Naive B cell (primary cell): ENCODE measurements at regions not wholly inside any gene's neighbourhood (a gene's known extent, or its start where the extent isn't known, plus 50 kb on each side); places are given as distances from the start of the nearest gene placed in this dataset.

Experiments
- ATAC-seq, 2 donors: fragments of 150-1000 bp; cut with Tn5 transposase; 2 replicates each; pipeline ENCODE4 v1.10.0; 2021; ENCODE audit warnings: low read depth in 2 of 2, mild to moderate bottlenecking in 2 of 2, moderate library complexity in 2 of 2
- DNase-seq: peaks from one replicate; pipeline ENCODE4 v3.0.0; 2022
- H3K27ac Mint-ChIP-seq, 6 donors: one replicate each; pipeline ENCODE4 v1.8.0; 2020 to 2022; ENCODE audit warnings: mild to moderate bottlenecking in 6 of 6, mixed read lengths in 6 of 6, moderate library complexity in 5 of 6, inconsistent platforms in 2 of 6
- H3K27me3 Mint-ChIP-seq, 3 donors: one replicate each; pipeline ENCODE4 v1.8.0; 2021 to 2022; ENCODE audit warnings: mixed read lengths in 3 of 3, mild to moderate bottlenecking in 1 of 3
- H3K36me3 Mint-ChIP-seq, 2 donors: one replicate each; pipeline ENCODE4 v1.8.0; 2020 to 2022; ENCODE audit warnings: mixed read lengths in 2 of 2, inconsistent platforms in 1 of 2, mild to moderate bottlenecking in 1 of 2
- H3K4me1 Mint-ChIP-seq, 3 donors: one replicate each; pipeline ENCODE4 v1.8.0; 2020 to 2022; ENCODE audit warnings: mixed read lengths in 3 of 3, inconsistent platforms in 1 of 3, mild to moderate bottlenecking in 1 of 3, moderate library complexity in 1 of 3
- H3K4me3 Mint-ChIP-seq, 8 donors: one replicate each; pipeline ENCODE4 v1.8.0; 2020 to 2022; ENCODE audit warnings: mild to moderate bottlenecking in 8 of 8, mixed read lengths in 8 of 8, moderate library complexity in 8 of 8, inconsistent platforms in 2 of 8
- H3K9me3 Mint-ChIP-seq, 7 donors: one replicate each; pipeline ENCODE4 v1.8.0; 2020 to 2022; ENCODE audit warnings: mixed read lengths in 7 of 7, mild to moderate bottlenecking in 5 of 7, inconsistent platforms in 2 of 7, moderate library complexity in 1 of 7

GRCh38 chr6:67643281-67643680 lies 991.8 kb upstream of the ADGRB3 start:
- Mint-ChIP-seq H3K9me3 (peaks cover 0 to 4% (median 0%) of the 10 kb centered on the region in 7 donors), H3K27me3 (no peaks in the 10 kb centered on the region), H3K4me1 (no peaks in the 10 kb centered on the region), H3K4me3 (no peak overlapping the region), H3K36me3 (no peaks in the 10 kb centered on the region), H3K27ac (no peak overlapping the region)
- no peak for ATAC-seq
- no peak for DNase-seq

DNA sequence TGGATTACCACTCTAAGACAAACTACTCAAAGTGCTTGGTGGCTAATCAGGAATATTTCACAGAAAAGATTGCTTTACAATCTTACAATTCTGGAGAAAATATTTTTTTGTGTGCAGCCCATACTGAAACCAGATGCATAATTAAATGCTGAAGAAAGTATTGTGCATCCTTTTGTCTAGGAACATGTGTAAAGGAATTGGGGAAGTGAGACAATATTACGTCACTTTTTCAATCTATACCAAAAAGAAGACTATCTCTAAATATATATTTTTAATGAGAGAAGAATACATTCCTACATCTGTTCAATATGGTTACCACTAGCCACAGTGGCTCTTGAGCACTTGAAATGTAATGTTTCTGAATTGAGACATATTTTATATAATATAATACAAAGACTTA lies 992.5 kb upstream of the ADGRB3 start:
- no peaks in the 10 kb centered on the region for H3K36me3 Mint-ChIP-seq

GRCh38 chr6:67640484-67640883 lies 994.6 kb upstream of the ADGRB3 start:
- ATAC-seq (no peak), DNase-seq (no peak)
- Mint-ChIP-seq H3K36me3 (no peaks in the 10 kb centered on the region), H3K9me3 (peaks cover 0 to 4% (median 0%) of the 10 kb centered on the region in 7 donors), H3K27ac (no peak overlapping the region), H3K4me1 (no peaks in the 10 kb centered on the region), H3K27me3 (no peaks in the 10 kb centered on the region), H3K4me3 (no peak overlapping the region)

More for the DNA sequence above, 992.5 kb upstream of the ADGRB3 start:
- DNase-seq (no peak), ATAC-seq (no peak)
- no peak overlapping the region for H3K27ac Mint-ChIP-seq
- H3K27me3 Mint-ChIP-seq = no peaks in the 10 kb centered on the region
- H3K9me3 Mint-ChIP-seq = peaks cover 0 to 4% (median 0%) of the 10 kb centered on the region in 7 donors
- no peaks in the 10 kb centered on the region for H3K4me1 Mint-ChIP-seq
- H3K4me3 Mint-ChIP-seq = no peak overlapping the region

- H3K36me3 Mint-ChIP-seq = no peaks in the 10 kb centered on the region
- H3K27me3 Mint-ChIP-seq = no peaks in the 10 kb centered on the region
- no peak overlapping the region for H3K27ac Mint-ChIP-seq
- H3K4me1 Mint-ChIP-seq = no peaks in the 10 kb centered on the region
- peaks cover 0 to 6% (median 2%) of the 10 kb centered on the region in 7 donors for H3K9me3 Mint-ChIP-seq
- ATAC-seq (no peak), DNase-seq (no peak)
- no peak overlapping the region for H3K4me3 Mint-ChIP-seq
Observed at GRCh38 chr6:67639161-67639560, 995.9 kb upstream of the ADGRB3 start.

DNA sequence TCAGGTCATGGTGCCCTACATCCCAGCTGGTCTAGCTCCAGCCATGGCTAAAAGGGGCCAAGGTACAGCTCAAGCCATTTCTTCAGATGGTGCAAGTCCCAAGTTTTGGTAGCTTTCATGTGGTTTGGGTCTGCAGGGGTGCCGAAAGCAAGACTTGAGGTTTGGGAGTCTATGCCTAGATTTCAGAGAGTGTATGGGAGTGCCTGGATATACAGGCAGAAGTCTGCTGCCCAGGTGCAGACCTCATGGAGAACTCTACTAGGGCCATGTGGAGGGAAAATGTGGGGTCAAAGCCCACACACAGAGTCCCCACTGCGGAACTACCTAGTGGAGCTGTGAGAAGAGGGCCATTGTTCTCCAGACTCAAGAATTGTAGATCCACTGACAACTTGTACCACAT lies 1000.9 kb upstream of the ADGRB3 start:
- ATAC-seq (no peak), DNase-seq (no peak)
- Mint-ChIP-seq H3K9me3 (peaks cover 0 to 9% (median 2%) of the 10 kb centered on the region in 7 donors), H3K4me3 (no peak overlapping the region), H3K27me3 (no peaks in the 10 kb centered on the region), H3K4me1 (no peaks in the 10 kb centered on the region), H3K36me3 (no peaks in the 10 kb centered on the region), H3K27ac (no peak overlapping the region)

DNA sequence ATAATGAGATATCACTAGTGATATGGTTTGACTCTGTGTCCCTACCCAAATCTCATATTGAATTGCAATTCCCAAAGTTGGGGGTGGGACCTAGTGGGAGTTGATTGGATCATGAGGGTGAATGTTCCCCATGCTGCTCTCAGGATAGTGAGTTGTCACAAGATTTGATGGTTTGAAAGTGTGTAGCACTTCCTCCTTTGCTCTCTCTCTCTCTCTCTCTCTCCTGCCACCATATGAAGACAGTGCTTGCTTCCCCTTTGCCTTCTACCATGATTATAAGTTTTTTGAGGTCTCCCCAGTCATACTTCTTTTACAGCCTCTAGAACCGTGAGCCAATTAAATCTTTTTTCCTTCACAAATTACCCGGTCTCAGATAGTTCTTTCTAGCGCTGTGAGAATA lies 1002.0 kb upstream of the ADGRB3 start:
- Mint-ChIP-seq H3K27ac (no peak overlapping the region), H3K27me3 (no peaks in the 10 kb centered on the region), H3K36me3 (no peaks in the 10 kb centered on the region), H3K4me3 (no peak overlapping the region), H3K4me1 (no peaks in the 10 kb centered on the region), H3K9me3 (peaks cover 0 to 7% (median 2%) of the 10 kb centered on the region in 7 donors)
- no peak for DNase-seq
- no peak for ATAC-seq

- Mint-ChIP-seq H3K27me3 (no peaks in the 10 kb centered on the region), H3K4me1 (no peaks in the 10 kb centered on the region), H3K4me3 (no peak overlapping the region), H3K27ac (no peak overlapping the region), H3K9me3 (peaks cover 0 to 7% (median under 1%) of the 10 kb centered on the region in 7 donors), H3K36me3 (no peaks in the 10 kb centered on the region)
- no peak for DNase-seq
- no peak for ATAC-seq
Observed at GRCh38 chr6:67630146-67630545, 1004.9 kb upstream of the ADGRB3 start.

DNA sequence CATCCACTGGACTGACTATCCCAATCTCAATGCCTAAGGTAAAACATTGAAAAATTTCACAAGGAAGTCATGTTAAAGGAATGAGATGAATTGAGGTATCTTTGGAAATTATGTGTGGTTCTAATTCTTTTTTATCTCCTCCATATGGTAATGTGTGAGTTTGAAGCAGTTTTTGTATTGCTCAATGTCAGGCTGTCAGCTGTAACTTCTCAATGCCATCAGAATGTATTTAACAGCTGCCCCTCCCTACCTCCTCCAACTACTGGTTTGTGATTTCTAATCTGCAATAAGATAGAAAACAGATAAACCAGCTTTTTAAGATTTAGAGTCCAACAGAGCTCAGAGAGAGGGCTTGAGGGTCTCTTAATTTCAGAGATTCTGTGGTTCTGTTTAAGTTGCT lies 1005.8 kb upstream of the ADGRB3 start:
- Mint-ChIP-seq H3K4me3 (no peak overlapping the region), H3K4me1 (no peaks in the 10 kb centered on the region), H3K36me3 (no peaks in the 10 kb centered on the region), H3K9me3 (peaks cover 0 to 7% (median 0%) of the 10 kb centered on the region in 7 donors), H3K27me3 (no peaks in the 10 kb centered on the region), H3K27ac (no peak overlapping the region)
- ATAC-seq (no peak), DNase-seq (no peak)

DNA sequence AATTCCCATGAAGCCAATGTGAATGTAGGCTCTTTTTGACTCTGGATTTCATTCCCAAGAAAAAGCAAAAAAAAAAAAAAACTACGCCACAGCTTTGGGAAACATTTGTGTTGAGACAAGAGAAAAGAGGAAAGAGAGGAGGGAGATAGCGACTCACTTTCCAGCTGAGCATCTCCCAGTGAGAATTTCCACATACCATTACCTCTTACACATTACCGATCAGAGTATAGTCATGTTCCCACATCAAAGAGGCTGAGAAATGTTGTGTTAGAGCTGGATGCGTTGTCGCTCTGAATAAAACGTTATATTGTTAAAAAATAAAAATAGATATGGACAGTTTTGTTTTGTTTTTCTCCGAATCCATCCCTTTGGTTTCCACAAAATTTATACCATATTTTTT lies 1019.3 kb upstream of the ADGRB3 start:
- H3K27ac Mint-ChIP-seq = no peak overlapping the region
- no peaks in the 10 kb centered on the region for H3K4me1 Mint-ChIP-seq
- no peak overlapping the region for H3K4me3 Mint-ChIP-seq
- no peaks in the 10 kb centered on the region for H3K27me3 Mint-ChIP-seq
- H3K36me3 Mint-ChIP-seq = no peaks in the 10 kb centered on the region
- H3K9me3 Mint-ChIP-seq = peaks cover 0 to 9% (median 4%) of the 10 kb centered on the region in 7 donors
- no peak for ATAC-seq
- no peak for DNase-seq

- ATAC-seq (no peak), DNase-seq (no peak)
- Mint-ChIP-seq H3K36me3 (no peaks in the 10 kb centered on the region), H3K27ac (no peak overlapping the region), H3K4me3 (no peak overlapping the region), H3K4me1 (no peaks in the 10 kb centered on the region), H3K27me3 (no peaks in the 10 kb centered on the region), H3K9me3 (peaks cover 0 to 9% (median 1%) of the 10 kb centered on the region in 7 donors)
Observed at GRCh38 chr6:67608099-67608749, 1026.9 kb upstream of the ADGRB3 start.

- H3K4me3 Mint-ChIP-seq = no peak overlapping the region
- ATAC-seq = no peak
- DNase-seq = no peak
- no peaks in the 10 kb centered on the region for H3K36me3 Mint-ChIP-seq
- H3K9me3 Mint-ChIP-seq = peaks cover 0 to 2% (median 0%) of the 10 kb centered on the region in 7 donors
- no peaks in the 10 kb centered on the region for H3K4me1 Mint-ChIP-seq
- H3K27ac Mint-ChIP-seq = no peak overlapping the region
- no peaks in the 10 kb centered on the region for H3K27me3 Mint-ChIP-seq
Observed at GRCh38 chr6:67606906-67607828, 1027.9 kb upstream of the ADGRB3 start.

GRCh38 chr6:67594366-67594765 lies 1040.7 kb upstream of the ADGRB3 start:
- Mint-ChIP-seq H3K4me1 (no peaks in the 10 kb centered on the region), H3K27me3 (no peaks in the 10 kb centered on the region), H3K36me3 (no peaks in the 10 kb centered on the region), H3K9me3 (peaks cover 0 to 22% (median 2%) of the 10 kb centered on the region in 7 donors), H3K27ac (no peak overlapping the region), H3K4me3 (no peak overlapping the region)
- no peak for ATAC-seq
- no peak for DNase-seq

DNA sequence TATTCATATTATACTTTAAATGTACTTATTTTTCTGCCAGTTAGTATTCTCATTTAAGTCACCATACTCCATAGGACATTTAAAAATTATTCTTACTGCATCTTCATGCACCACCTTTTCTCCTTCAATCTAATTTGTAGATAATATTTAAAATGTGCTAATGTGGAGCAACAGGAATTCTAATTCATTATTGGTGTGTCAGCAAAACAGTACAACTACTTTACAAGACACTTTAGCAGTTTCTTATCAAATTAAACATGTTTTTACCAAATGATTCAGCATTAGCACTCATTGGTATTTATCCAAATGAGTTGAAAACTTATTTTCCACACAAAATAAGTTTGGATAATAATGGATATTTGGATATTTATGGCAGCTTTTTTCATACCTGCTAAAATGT lies 1041.8 kb upstream of the ADGRB3 start:
- no peak for ATAC-seq
- H3K27me3 Mint-ChIP-seq = no peaks in the 10 kb centered on the region

GRCh38 chr6:67591910-67592309 lies 1043.2 kb upstream of the ADGRB3 start:
- H3K27ac Mint-ChIP-seq = no peak overlapping the region
- no peak overlapping the region for H3K4me3 Mint-ChIP-seq
- H3K4me1 Mint-ChIP-seq = no peaks in the 10 kb centered on the region
- H3K9me3 Mint-ChIP-seq = peaks cover 0 to 23% (median 5%) of the 10 kb centered on the region in 7 donors
- no peak for DNase-seq
- no peaks in the 10 kb centered on the region for H3K27me3 Mint-ChIP-seq
- H3K36me3 Mint-ChIP-seq = no peaks in the 10 kb centered on the region
- no peak for ATAC-seq

More for the DNA sequence above, 1041.8 kb upstream of the ADGRB3 start:
- DNase-seq = no peak
- H3K27ac Mint-ChIP-seq = no peak overlapping the region
- H3K4me1 Mint-ChIP-seq = no peaks in the 10 kb centered on the region
- H3K9me3 Mint-ChIP-seq = peaks cover 0 to 23% (median 2%) of the 10 kb centered on the region in 7 donors
- H3K36me3 Mint-ChIP-seq = no peaks in the 10 kb centered on the region
- no peak overlapping the region for H3K4me3 Mint-ChIP-seq
